Ureter (tissue), 1 donor: ENCODE measurements at regions not wholly inside any gene's neighbourhood (a gene's known extent, or its start where the extent isn't known, plus 50 kb on each side); places are given as distances from the start of the nearest gene placed in this dataset.
"Not testable (repeated sequence)": the region's sequence is repeated elsewhere in the genome, so short reads cannot be mapped to it uniquely, and the experiment has no call there.

Experiments used
- DNase-seq: peaks from one replicate; pipeline ENCODE4 v3.0.0-alpha.2; 2020; ENCODE audit warnings: low spot score
- donor health status: DM: yes; HTN: yes; CAD: no.

GRCh38 chr11:38006466-38006865 lies 1408.4 kb upstream of the RAG2 start:
- no peak for DNase-seq

- no peak for DNase-seq
Observed at GRCh38 chr11:38005597-38005996, 1407.6 kb upstream of the RAG2 start.

DNA sequence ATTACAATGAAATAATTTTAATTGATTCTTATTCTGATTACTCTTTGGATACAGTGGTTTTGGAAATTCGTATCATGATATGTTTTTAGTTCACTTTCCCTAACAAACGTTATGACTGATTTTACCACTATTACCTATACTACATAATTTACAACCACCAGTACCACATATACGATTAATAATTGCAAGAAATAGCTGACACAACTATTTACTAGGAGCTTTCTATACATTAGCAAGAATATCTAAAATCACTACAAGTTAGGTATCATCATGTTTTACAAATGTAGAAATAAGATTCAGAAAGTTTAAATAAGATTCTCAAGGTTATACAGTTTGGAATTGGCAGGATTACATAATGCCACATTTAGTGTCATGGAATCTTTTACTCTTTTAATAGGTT lies 1401.1 kb upstream of the RAG2 start:
- no peak for DNase-seq

GRCh38 chr11:37995886-37996285 lies 1397.8 kb upstream of the RAG2 start:
- DNase-seq, result no peak

GRCh38 chr11:37988031-37988430 lies 1390.0 kb upstream of the RAG2 start:
- no peak for DNase-seq

DNA sequence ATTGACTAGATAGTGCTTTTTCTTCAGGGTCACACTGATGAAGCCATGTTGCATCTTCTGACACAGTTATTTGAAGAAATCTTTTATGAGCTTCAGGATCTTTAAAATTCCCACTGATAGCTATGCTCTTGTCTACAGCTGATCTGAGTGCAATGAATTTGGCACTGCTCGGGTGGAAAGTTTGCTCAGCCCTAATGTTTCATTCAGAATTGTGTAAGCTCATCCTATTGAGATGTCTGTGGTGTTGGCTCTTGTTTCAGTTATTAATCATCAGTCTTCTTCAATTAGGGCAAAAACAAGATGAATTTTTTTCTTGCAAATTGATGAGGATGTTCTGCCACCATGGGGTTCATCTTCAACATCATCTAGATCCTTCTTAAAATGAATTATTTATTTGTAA lies 1387.0 kb upstream of the RAG2 start:
- no peak for DNase-seq

- no peak for DNase-seq
Observed at GRCh38 chr11:37978647-37979046, 1380.6 kb upstream of the RAG2 start.

- DNase-seq, result no peak
Observed at GRCh38 chr11:37973941-37974340, 1375.9 kb upstream of the RAG2 start.

DNA sequence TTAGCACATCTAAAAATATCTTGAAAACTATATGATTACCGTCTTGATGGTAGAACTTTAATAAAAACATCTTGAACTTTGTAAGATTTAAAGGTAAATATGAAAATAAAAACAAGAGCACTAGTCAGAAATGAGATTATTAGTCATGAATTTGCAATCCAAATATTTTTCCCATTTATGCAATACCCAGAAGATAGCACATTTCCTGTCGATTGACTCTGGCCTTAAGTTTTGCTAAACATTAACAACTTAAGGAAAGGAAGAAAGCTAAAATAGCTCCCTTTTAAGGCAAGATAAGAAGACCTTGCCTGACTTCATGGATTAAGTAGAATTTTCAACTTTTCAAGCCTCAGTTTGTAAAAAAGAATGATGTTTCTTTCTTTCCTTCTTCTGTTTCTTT lies 1374.7 kb upstream of the RAG2 start:
- DNase-seq, result no peak

DNA sequence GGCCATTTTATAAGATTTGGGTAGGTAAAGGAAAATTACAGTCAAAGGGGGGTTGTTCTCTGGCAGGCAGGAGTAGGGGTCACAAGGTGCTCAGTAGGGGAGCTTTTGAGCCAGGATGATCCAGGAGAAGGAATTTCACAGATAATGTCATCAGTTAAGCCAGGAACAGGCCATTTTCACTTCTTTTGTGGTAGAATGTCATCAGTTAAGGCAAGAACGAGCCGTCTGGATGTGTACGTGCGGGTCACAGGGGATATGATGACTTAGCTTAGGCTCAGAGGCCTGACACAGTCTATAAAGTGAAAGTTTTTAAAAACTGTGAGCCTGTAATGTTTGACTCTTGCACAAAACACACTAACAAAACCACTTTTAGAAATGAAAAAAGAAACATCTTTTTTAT lies 1371.3 kb upstream of the RAG2 start:
- DNase-seq, result not testable (repeated sequence)

- no peak for DNase-seq
Observed at GRCh38 chr11:37968148-37968547, 1370.1 kb upstream of the RAG2 start.

- no peak for DNase-seq
Observed at GRCh38 chr11:37967635-37968034, 1369.6 kb upstream of the RAG2 start.

DNA sequence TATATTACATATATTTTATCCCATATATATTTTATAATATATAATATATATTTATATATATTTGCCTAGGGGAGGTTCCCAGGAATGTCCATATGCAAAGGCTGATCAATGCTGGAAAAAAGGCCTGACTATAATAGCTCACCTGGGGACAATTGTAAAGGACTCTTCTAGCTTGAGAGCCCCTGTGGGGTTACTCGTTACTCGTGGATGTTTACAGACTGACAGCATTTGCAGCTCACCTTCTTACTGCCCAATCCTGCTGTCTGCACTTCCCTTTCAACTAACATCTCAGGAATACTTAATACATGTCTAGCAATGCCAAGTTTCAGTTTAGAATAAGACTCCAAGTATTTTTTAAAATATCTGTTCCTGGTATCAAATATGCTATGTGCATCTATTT lies 1365.4 kb upstream of the RAG2 start:
- no peak for DNase-seq

GRCh38 chr11:37957717-37958116 lies 1359.7 kb upstream of the RAG2 start:
- DNase-seq, result no peak

DNA sequence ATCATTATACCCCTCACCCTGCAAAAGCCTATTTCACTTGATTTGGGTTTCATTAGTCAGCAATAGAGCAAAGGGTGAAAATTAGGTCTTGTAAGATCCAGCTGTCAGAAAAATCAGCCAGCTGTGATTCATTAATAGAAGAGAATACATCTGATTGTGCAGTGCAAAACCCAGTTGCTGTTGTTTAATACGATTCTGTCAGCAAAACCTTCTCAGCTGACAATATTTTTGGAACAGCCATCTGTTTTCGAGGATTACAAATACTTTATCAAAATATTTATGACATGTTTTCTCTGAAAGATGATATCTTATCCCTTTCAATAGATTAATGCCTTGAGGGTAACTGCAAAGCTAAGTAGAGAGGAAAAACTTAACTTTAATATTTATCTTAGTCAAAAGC lies 1354.0 kb upstream of the RAG2 start:
- DNase-seq, result no peak

DNA sequence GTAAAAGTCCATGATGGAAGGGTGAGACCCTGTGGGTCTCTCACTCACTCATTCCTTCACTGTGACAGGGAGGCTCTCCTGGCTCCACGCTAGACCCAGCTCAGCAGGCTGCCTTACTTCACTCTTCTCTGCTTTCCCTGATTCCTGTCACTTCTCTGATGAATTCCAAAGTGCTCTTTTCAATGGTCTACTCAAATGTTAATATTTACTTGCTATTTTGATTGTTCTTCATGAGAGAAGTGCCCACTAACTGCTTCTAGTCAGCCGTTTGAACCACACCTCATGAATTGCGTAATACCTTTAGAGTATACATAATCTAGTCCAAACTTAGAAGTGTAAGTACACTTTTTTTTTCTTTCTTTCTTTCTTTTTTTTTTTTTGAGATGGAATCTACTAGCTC lies 1350.2 kb upstream of the RAG2 start:
- DNase-seq, result no peak

DNA sequence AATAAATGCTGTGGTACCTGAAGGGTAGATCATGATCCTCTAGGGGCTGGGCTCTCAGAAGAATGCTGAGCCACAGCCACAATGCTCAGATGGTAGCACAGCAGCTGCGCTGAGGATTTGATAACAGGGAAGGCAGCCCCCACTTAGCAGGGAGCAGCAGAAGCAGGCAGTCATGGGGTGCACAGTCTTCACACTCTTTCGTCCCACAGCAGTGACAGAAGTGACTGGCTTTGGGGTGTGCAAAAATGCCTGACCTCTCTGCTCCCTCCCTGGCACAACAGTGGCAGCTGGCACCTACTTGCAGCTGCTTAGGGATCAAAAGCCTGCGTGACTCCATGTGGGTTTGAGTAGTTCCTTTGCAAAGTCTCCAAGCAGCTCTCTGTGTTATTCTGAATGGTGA lies 1349.8 kb upstream of the RAG2 start:
- DNase-seq, result no peak

- no peak for DNase-seq
Observed at GRCh38 chr11:37946155-37946766, 1348.2 kb upstream of the RAG2 start.

GRCh38 chr11:37942081-37942480 lies 1344.0 kb upstream of the RAG2 start:
- DNase-seq, result no peak

DNA sequence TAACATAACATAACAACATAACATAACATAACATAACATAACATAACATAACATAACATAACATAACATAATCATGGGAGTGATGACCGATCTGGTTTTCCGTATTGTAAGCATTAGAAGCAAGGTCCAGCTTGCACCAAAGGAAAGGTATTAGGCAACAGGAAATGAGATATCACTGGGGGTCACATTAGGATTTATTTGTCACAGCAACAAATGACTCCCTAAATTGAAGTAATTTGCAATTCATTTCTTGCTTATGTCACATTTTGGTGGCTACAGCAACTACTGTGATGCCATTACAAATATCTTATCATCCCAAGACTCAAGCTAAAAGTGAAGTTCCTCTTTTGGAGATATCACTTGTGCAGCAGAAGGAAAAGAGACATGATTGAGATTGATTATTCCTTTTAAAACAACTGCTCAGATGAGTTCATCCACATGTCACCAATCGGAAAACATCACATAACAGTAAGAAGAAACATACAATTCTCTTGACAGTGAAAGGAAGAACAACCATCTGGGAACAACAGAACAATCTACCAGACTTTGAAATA lies 1331.1 kb upstream of the RAG2 start:
- DNase-seq, result no peak

- DNase-seq, result no peak
Observed at GRCh38 chr11:37926772-37927171, 1328.7 kb upstream of the RAG2 start.

GRCh38 chr11:37916331-37916730 lies 1318.3 kb upstream of the RAG2 start:
- no peak for DNase-seq

DNA sequence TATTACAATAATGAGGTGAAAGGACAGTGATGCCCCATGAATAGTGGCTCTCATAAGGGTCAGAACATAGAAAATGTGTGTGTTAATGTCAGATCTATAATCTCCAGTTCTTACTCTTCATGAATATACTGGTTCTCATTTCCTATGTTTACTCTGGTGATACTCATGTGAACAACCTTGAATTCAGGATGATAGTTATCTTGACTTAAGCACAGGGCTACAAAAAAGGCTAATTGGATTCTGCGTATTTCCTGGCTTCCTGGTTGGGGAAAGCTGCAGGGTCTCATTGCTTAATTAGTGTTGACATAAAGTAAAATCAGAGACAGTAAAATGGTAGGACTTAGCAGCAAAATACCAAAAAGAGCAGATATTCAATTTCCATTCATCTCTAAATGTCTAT lies 1316.8 kb upstream of the RAG2 start:
- no peak for DNase-seq

GRCh38 chr11:37908219-37908548 lies 1310.1 kb upstream of the RAG2 start:
- no peak for DNase-seq
